OCI-M2 (cell line): ENCODE measurements at regions not wholly inside any gene's neighbourhood (a gene's known extent, or its start where the extent isn't known, plus 50 kb on each side); places are given as distances from the start of the nearest gene placed in this dataset.
"Not testable (repeated sequence)": the region's sequence is repeated elsewhere in the genome, so short reads cannot be mapped to it uniquely, and the experiment has no call there.

ENCODE experiments used
- DNase-seq: peaks from one replicate; lab custom pipeline; 2025; ENCODE audit not compliant: unreplicated experiment; lab: John Stamatoyannopoulos, UW

GRCh38 chr6:134416418-134417154 is 98.7 kb upstream of the SGK1 start:
- DNase-seq: no peak

- no peak for DNase-seq
Observed at GRCh38 chr6:134415656-134416055, 97.7 kb upstream of the SGK1 start.

DNA sequence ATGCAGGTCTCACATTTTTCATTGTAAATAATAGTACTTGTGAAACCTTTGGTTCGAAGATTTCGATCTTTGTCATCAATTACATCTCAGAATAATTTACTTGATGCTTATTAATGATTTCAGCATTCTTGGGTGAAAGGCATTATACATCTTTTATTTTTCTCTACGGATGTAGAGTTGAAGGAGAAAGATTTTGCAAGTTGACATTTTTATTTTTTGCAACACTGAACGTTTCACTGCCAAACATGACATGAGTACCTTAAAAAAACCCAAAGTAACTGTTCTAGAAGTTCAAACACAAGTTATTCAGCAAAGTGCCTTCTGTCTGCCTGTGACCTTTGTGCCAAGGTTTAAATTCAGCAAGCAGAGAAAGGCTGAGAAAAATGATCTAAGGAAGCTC is 97.3 kb upstream of the SGK1 start:
- DNase-seq: no peak

GRCh38 chr6:134414793-134415192 is 96.9 kb upstream of the SGK1 start:
- DNase-seq: no peak

GRCh38 chr6:134413241-134413643 is 95.3 kb upstream of the SGK1 start:
- DNase-seq: no peak

DNA sequence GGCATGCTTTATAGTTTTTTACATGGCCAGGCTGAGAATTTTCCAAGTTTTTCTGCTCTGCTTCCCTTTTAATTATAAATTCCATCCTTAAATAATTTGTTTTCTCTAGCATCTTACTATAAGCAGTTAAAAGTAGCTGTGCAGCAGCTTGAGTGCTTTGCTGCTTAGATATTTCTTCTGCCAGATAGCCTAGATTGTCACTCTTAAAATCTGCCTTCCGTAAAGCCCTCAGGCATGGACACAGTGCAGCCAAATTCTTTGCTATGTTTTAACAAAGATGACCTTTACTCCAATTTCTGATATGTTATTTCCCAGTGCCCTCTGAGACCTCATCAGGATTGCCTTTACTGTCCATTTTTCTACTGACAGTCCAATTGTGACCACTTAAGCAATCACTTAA is 92.6 kb upstream of the SGK1 start:
- DNase-seq: no peak

DNA sequence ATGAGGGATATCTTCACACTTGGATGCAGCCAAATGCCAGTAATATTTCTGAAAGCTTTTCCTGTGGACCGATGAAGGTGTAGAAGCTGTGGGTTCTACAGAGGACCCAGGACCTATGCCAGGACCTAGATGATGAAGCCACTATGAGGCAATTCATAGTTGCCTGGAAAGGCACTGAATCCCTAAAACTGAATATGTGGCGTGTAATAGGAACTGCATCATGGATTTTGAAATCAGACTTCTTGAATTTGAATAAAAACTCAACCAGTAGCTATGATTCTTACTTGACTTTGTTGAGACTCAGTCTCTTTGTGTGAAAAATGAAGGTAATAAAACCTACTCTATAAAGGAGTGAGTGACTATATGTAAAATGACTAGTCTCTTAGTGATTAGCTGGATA is 89.9 kb upstream of the SGK1 start:
- DNase-seq: no peak

- no peak for DNase-seq
Observed at GRCh38 chr6:134406311-134406710, 88.4 kb upstream of the SGK1 start.

DNA sequence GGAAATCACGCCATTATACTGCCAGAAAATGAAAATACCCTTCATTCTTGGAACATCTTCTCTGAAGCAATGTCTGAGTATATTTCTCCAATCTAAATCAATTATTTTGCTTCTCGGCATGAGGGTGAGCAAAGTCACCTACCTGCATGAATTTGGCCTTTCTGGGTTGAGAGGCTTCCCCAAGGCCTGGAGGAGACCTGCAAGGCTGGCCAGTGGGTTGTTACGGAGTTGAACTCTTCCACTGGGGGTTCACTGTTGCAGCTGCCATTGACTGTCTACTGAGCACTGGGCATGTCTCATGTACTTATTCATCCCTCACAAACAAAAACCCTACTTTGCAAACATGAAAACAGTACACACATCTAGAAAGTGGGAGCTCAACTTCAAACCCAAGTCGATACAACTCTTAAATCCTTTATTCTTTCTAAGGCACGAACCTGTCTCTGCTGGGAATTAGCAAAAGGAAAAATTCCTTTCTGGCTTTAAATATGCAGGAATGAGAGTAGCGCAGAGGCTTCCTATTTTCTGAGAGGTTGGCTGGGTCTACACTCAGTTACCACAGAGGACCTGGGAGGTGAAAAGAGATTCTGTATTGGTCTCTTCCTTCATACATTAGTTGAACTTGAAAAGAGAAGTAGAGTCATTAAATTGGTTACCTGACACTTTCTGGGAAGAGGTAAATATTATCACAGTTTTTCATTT is 87.6 kb upstream of the SGK1 start:
- DNase-seq: no peak

- not testable (repeated sequence) for DNase-seq
Observed at GRCh38 chr6:134403312-134403711, 85.4 kb upstream of the SGK1 start.

DNA sequence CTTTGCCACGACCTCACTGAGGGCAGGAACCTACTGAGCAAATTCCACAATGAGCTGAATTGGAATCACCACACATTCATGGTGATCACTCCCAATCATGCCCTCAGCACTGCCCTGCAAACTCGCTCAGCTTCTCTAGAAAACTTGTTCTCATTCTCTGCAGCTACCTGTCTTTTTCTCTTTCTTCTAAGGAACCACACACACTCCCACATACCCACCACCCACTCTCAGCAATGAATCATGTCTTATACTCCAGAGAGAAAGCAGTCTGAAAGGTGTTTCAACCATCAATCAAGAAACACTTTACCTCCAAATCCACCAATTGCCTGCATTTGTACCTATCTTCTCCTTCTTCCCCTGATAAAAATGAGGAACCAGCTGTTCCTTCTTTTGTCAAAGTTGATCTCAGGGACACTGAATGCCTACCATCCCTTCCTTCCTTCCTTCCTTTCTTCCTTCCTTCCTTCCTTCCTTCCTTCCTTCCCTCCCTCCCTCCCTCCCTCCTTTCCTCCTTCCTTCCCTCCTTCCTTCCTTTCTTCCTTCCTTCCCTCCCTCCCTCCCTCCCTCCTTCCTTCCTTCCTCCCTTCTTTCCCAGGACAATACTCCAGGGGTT is 84.6 kb upstream of the SGK1 start:
- DNase-seq: no peak

DNA sequence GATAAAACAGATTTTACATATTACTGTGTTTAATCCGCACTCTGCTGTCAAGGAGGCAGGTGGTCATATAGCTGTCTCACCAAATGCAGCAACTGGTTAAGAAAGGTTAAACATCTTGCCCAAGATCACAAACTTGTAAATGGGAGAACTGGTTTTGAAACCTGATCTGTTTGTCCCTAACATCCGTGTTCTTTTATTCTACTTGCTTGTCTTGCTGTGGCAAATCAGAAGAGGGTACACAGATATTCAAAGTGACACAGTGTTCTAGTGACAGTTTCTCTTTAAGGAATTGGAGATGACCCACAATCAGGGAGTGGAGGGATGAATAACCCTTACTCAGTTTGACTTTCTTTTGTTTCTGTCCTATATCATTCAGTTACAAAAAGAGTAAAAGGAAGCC is 83.0 kb upstream of the SGK1 start:
- DNase-seq: no peak

DNA sequence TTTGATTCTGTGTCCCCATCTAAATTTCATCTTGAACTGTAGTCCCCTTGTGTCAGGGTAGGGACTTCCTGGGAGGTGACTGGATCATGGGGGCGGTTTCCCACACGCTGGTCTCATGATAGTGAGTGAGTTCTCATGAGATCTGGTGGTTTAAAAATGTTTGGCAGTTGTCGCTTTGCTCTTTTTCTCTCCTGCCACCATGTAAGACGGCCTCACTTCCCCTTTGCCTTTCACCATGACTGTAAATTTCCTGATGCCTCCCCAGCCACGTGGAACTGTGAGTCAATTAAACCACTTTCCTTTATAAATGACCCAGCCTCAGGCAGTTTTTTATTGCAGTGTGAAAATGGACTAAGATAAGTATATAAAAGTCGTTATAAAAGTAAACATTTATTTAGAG is 80.5 kb upstream of the SGK1 start:
- no peak for DNase-seq

DNA sequence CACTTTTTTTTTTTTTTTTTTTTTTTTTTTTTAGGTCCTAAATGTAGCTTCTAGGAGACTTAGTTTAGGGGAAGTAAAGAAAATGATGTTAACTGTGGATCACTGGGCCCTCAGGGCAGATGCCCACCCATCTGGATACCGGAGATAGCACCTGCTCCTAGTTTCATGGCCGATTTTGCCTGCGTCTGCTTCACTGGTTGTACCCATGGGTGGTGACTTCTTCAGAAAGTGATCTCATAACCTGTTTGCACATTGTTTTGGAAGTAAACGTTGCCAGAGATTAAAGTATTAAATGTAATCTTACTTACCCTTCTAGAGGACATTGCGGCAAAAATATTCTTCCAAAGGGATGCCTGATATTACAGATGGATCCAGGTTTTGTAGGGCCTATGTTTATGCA is 79.8 kb upstream of the SGK1 start:
- no peak for DNase-seq

DNA sequence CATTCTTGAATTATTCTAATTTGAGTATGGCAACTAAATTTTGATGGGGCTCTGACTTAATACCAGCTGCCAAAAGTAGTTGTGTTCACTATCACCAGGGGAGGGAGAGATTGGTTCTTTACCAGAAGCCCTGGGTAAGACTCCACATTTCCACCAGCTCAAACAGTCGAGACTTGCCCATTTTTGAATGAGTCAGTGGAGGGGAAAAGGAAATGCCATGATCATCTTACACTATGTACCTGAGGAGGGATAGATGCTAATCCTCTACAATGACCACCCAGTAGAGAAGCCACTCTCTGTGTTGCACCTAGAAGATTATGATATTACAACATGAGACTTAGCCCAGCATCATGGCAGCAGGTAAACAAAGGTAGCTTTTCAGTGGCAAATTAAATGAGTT is 77.0 kb upstream of the SGK1 start:
- DNase-seq: no peak

- DNase-seq: no peak
Observed at GRCh38 chr6:134394208-134394607, 76.3 kb upstream of the SGK1 start.

GRCh38 chr6:134391205-134391604 is 73.3 kb upstream of the SGK1 start:
- no peak for DNase-seq

DNA sequence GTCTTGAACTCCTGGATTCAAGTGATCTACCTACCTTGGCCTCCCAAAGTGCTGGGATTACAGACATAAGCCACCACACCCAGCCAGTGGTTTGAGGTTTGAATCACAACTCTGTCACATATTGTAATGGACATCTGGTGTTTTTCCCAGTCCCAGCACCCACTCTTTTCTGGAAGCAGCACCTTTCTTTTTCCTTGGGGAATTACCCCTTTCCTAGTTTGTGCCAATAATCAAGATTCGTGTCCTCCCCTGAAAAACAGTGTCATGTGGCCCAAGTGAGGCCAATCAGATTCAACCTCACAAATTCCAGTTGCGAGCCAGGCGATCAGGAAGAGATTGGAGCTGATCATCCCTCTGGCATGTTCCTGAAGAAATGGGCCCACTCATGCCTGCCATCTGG is 71.7 kb upstream of the SGK1 start:
- no peak for DNase-seq

GRCh38 chr6:134389129-134389528 is 71.2 kb upstream of the SGK1 start:
- DNase-seq: no peak

DNA sequence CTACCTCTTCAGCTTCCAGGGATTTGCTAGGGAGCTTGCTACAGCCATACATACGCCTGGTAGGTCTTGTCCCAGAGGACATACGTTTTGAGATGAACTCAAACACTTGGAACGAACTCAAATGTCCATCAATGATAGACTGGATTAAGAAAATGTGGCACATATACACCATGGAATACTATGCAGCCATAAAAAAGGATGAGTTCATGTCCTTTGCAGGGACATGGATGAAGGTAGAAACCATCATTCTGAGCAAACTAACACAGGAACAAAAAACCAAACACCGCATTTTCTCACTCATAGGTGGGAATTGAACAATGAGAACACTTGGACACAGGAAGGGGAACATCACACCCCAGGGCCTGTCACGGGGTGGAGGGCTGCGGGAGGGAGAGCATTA is 68.6 kb upstream of the SGK1 start:
- not testable (repeated sequence) for DNase-seq

GRCh38 chr6:134381959-134382358 is 64.0 kb upstream of the SGK1 start:
- no peak for DNase-seq

DNA sequence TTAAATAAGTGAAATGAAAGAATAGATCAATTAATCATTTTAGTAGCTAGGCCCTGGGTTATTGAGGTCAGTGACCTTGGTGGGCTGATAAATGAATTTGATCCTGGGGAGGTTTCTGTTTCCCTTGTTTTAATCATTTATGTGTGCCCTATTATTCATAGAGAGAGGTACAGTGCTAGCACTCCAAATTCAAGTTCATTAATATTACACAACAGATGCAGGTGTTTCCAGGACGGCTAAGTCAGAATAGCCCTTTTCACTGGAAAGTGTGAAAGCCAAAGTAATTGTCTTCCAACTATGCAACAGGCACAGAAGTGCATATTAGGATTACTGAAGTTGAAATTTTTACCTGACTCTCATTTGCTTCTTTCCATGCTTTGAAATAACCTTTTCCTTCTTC is 61.7 kb upstream of the SGK1 start:
- no peak for DNase-seq
